ENCODE measurements at regions not wholly inside any gene's neighbourhood (a gene's known extent, or its start where the extent isn't known, plus 50 kb on each side); places are given as distances from the start of the nearest gene placed in this dataset.
"Not testable (repeated sequence)": the region's sequence is repeated elsewhere in the genome, so short reads cannot be mapped to it uniquely, and the experiment has no call there.

DNA sequence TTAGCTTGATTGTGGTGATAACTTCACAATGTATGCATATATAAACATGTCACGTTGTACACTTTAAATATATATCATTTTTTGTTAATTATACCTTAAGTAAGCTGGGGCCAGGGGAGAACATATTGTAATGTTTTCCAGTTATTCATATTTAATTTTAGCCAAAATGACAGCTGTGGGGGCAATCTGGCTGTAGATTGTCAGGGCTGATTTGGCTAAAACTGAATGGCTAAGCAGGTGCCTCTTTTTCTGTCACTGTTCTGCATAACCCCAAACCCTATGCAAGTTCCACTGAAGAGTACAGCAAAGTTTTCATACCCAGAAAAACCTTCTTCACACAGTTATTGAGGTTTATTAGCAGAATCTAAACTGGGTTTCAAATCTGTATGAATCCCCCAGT is 318.2 kb downstream of the PTPRC start:
- Mint-ChIP-seq H3K4me1 (peaks cover 16 to 18% (median 17%) of the 10 kb centered on the region in 3 donors), H3K36me3 (no peaks in the 10 kb centered on the region), H3K27ac (no peak overlapping the region), H3K27me3 (no peaks in the 10 kb centered on the region), H3K9me3 (peaks cover 0 to 7% (median 3%) of the 10 kb centered on the region in 3 donors), H3K4me3 (no peak overlapping the region)
- Histone ChIP-seq H3K4me1 (ENCODE audit: control insufficient read depth in 1 of 2, extremely low read depth in 1 of 2, insufficient read depth in 2 of 2, low read length in 2 of 2) (peaks cover 0 to 16% of the 10 kb centered on the region in 2 experiments), H3K36me3 (ENCODE audit: control insufficient read depth in 2 of 2, extremely low read depth in 1 of 2, insufficient read depth in 1 of 2, low read length in 1 of 2) (no peaks in the 10 kb centered on the region), H3K4me3 (ENCODE audit: control insufficient read depth in 1 of 2, extremely low read depth in 1 of 2, low read length in 1 of 2) (no peak overlapping the region), H3K9me3 (no peaks in the 10 kb centered on the region), H3K27ac (ENCODE audit: low read length) (no peak overlapping the region), H3K27me3 (replicated peaks in 1 of 2; ENCODE audit: control insufficient read depth in 2 of 2, extremely low read depth in 1 of 2, insufficient read depth in 2 of 2, low read length in 1 of 2) (no peaks in the 10 kb centered on the region)
- POLR2A ChIA-PET, result no interaction called here
- ATAC-seq (replicated peaks in 1 of 4) (no peak), DNase-seq (no peak)
- CTCF ChIA-PET, result interaction anchor here (0.6 kb wide), 2 partner anchors 160 to 259 kb away, joined by 3 read pairs; no protein-coding TSS in a partner anchor
- WGBS (ENCODE audit: insufficient coverage), result no CpG with 5 or more reads among the region's 1 CpG

DNA sequence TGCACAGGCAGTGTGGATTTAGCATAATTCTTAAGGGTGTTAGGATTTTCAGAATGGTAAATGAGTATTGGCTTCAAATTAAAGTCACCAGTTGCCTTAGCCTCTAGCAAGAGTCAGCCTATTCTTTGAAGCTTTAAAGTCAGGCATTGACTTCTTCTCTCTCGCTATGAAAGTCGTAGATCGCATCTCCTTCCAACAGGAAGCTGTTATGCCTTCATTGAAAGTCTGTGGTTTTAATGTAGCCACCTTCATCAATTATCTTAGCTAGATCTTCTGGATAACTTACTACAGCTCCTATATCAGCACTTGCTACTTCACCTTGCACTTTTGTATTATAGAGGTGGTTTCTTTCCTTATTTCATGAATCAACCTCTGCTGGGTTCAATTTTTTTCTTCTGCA is 320.2 kb downstream of the PTPRC start:
- Histone ChIP-seq H3K36me3 (ENCODE audit: control insufficient read depth in 2 of 2, extremely low read depth in 1 of 2, insufficient read depth in 1 of 2, low read length in 1 of 2) (no peaks in the 10 kb centered on the region), H3K27ac (ENCODE audit: low read length) (no peak overlapping the region), H3K4me1 (ENCODE audit: control insufficient read depth in 1 of 2, extremely low read depth in 1 of 2, insufficient read depth in 2 of 2, low read length in 2 of 2) (peaks cover 0 to 22% of the 10 kb centered on the region in 2 experiments), H3K27me3 (replicated peaks in 1 of 2; ENCODE audit: control insufficient read depth in 2 of 2, extremely low read depth in 1 of 2, insufficient read depth in 2 of 2, low read length in 1 of 2) (no peaks in the 10 kb centered on the region), H3K4me3 (ENCODE audit: control insufficient read depth in 1 of 2, extremely low read depth in 1 of 2, low read length in 1 of 2) (no peak overlapping the region), H3K9me3 (no peaks in the 10 kb centered on the region)
- 19% methylated on average over 3 of the region's 3 CpGs for WGBS (ENCODE audit: insufficient coverage)
- Mint-ChIP-seq H3K27me3 (no peaks in the 10 kb centered on the region), H3K27ac (peak overlapping the region; percentile 22 to 29), H3K4me3 (peak overlapping the region in 1 of 3 donors; percentile 22), H3K4me1 (peaks cover 27 to 33% (median 28%) of the 10 kb centered on the region in 3 donors), H3K9me3 (peaks cover 0 to 7% (median 3%) of the 10 kb centered on the region in 3 donors), H3K36me3 (no peaks in the 10 kb centered on the region)
- ATAC-seq (replicated peaks in 1 of 4) (peak; percentile 43 to 87 (median 74)), DNase-seq (peak in 1 of 35 experiments; percentile 25)
- ChIA-PET POLR2A (interaction anchor here (0.6 to 0.7 kb wide), 3 partner anchors 22 to 185 kb away, joined by 3 to 6 read pairs (median 3); no protein-coding TSS in a partner anchor), CTCF (no interaction called here)

DNA sequence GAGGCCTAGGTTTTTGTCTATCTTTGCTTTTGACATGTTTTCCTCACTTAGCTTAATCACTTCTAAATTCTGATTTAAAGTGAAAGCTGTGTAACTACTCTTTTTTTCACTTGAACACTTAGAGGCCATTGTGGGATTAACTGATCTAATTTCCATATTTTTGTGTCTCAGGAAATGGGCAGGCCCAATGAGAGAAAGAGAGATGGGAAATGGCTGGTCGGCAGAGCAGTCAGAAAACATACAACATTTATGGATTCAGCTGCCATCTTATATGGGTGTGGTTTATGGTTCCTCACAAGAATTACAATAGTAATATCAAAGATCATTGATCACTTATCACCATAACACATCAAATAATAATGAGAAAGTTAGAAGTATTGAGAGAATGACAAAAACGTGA is 320.8 kb downstream of the PTPRC start:
- Histone ChIP-seq H3K9me3 (no peaks in the 10 kb centered on the region), H3K4me1 (ENCODE audit: control insufficient read depth in 1 of 2, extremely low read depth in 1 of 2, insufficient read depth in 2 of 2, low read length in 2 of 2) (peaks cover 0 to 28% of the 10 kb centered on the region in 2 experiments), H3K27ac (ENCODE audit: low read length) (no peak overlapping the region), H3K4me3 (ENCODE audit: control insufficient read depth in 1 of 2, extremely low read depth in 1 of 2, low read length in 1 of 2) (no peak overlapping the region), H3K27me3 (replicated peaks in 1 of 2; ENCODE audit: control insufficient read depth in 2 of 2, extremely low read depth in 1 of 2, insufficient read depth in 2 of 2, low read length in 1 of 2) (no peaks in the 10 kb centered on the region), H3K36me3 (ENCODE audit: control insufficient read depth in 2 of 2, extremely low read depth in 1 of 2, insufficient read depth in 1 of 2, low read length in 1 of 2) (no peaks in the 10 kb centered on the region)
- ChIA-PET CTCF (no interaction called here), POLR2A (no interaction called here)
- H3K27me3 Mint-ChIP-seq, result no peaks in the 10 kb centered on the region
- ATAC-seq (replicated peaks in 1 of 4) (no peak), DNase-seq (no peak)
- peak overlapping the region; percentile 22 to 29 for H3K27ac Mint-ChIP-seq
- H3K9me3 Mint-ChIP-seq, result peaks cover 0 to 7% (median 5%) of the 10 kb centered on the region in 3 donors
- whole genome bisulfite sequencing (ENCODE audit: insufficient coverage), result no CpG with 5 or more reads among the region's 2 CpGs
- H3K4me1 Mint-ChIP-seq, result peaks cover 33 to 40% (median 34%) of the 10 kb centered on the region in 3 donors
- H3K4me3 Mint-ChIP-seq, result peak overlapping the region in 1 of 3 donors; percentile 22
- H3K36me3 Mint-ChIP-seq, result peaks cover 2% of the 10 kb centered on the region

DNA sequence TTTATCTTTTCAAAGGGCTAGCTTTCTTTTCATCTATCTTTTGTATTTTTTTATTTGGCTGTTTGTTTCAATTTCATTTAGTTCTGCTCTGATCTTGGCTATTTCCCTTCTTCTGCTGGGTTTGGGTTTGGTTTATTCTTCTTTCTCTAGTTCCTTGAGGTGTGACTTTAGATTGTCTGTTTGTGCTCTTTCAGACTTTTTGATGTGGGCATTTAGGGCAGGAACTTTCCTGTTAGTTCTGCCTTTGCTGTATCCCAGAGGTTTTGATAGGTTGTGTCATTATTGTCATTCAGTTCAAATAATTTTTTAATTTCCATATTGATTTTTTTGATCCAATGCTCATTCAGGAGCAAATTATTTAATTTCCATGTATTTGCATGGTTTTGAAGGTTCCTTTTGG is 325.0 kb downstream of the PTPRC start:
- H3K36me3 Mint-ChIP-seq; CTCF ChIA-PET; H3K27ac ChIP-seq (ENCODE audit: low read length): not testable (repeated sequence)

DNA sequence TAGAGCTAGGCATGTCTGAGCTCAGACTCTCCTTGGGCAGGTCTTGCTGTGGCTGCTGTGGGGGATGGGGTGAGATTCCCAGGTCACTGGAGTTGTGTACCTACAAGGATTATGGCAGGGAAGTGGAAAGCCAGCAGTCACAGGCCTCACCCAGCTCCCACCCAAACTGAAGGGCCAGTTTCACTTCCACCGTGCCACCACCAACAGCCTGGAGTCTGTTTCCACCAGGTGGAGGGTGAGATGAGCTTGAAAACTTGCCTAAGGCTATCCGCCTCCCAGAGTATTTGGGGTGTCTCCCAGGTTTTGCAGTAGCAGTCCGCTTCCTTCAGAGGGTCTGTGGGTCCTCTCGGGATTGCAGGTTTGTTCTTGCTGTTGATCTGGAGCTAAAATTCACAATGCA is 327.7 kb downstream of the PTPRC start:
- WGBS (ENCODE audit: insufficient coverage), result no CpG with 5 or more reads among the region's 4 CpGs
- POLR2A ChIA-PET, result interaction anchor here in 1 of 2 donors (0.6 kb wide), 1 partner anchor 215 kb away, joined by 4 read pairs; no protein-coding TSS in a partner anchor
- Histone ChIP-seq H3K27me3 (replicated peaks in 1 of 2; ENCODE audit: control insufficient read depth in 2 of 2, extremely low read depth in 1 of 2, insufficient read depth in 2 of 2, low read length in 1 of 2) (no peaks in the 10 kb centered on the region), H3K36me3 (ENCODE audit: control insufficient read depth in 2 of 2, extremely low read depth in 1 of 2, insufficient read depth in 1 of 2, low read length in 1 of 2) (no peaks in the 10 kb centered on the region), H3K9me3 (peaks cover 2% of the 10 kb centered on the region), H3K4me1 (ENCODE audit: control insufficient read depth in 1 of 2, extremely low read depth in 1 of 2, insufficient read depth in 2 of 2, low read length in 2 of 2) (peaks cover 5 to 17% of the 10 kb centered on the region in 2 experiments), H3K4me3 (ENCODE audit: control insufficient read depth in 1 of 2, extremely low read depth in 1 of 2, low read length in 1 of 2) (no peak overlapping the region), H3K27ac (ENCODE audit: low read length) (no peak overlapping the region)
- Mint-ChIP-seq H3K27me3 (no peaks in the 10 kb centered on the region), H3K36me3 (peaks cover 11% of the 10 kb centered on the region), H3K4me1 (peaks cover 26 to 39% (median 26%) of the 10 kb centered on the region in 3 donors), H3K4me3 (peak overlapping the region in 2 of 3 donors; percentile 43 to 63), H3K9me3 (peaks cover 0 to 15% (median 9%) of the 10 kb centered on the region in 3 donors), H3K27ac (peak overlapping the region in 1 of 2 donors; percentile 73)
- ATAC-seq (replicated peaks in 1 of 4), result no peak
- no peak for DNase-seq
- CTCF ChIA-PET, result no interaction called here

More for the DNA sequence above, 325.0 kb downstream of the PTPRC start:
- peaks cover 3 to 15% (median 9%) of the 10 kb centered on the region in 3 donors for H3K9me3 Mint-ChIP-seq
- peaks cover 37 to 49% (median 37%) of the 10 kb centered on the region in 3 donors for H3K4me1 Mint-ChIP-seq
- not testable (repeated sequence) for H3K4me3 ChIP-seq (ENCODE audit: control insufficient read depth in 1 of 2, extremely low read depth in 1 of 2, low read length in 1 of 2); DNase-seq; H3K9me3 ChIP-seq; ATAC-seq (replicated peaks in 1 of 4); H3K36me3 ChIP-seq (ENCODE audit: control insufficient read depth in 2 of 2, extremely low read depth in 1 of 2, insufficient read depth in 1 of 2, low read length in 1 of 2); H3K27me3 Mint-ChIP-seq; H3K27me3 ChIP-seq (replicated peaks in 1 of 2; ENCODE audit: control insufficient read depth in 2 of 2, extremely low read depth in 1 of 2, insufficient read depth in 2 of 2, low read length in 1 of 2)
- peak overlapping the region; percentile 61 to 71 for H3K27ac Mint-ChIP-seq
- H3K4me3 Mint-ChIP-seq, result peak overlapping the region in 1 of 3 donors; percentile 18
- H3K4me1 ChIP-seq (ENCODE audit: control insufficient read depth in 1 of 2, extremely low read depth in 1 of 2, insufficient read depth in 2 of 2, low read length in 2 of 2), result peaks cover 5 to 24% of the 10 kb centered on the region in 2 experiments
- POLR2A ChIA-PET, result interaction anchor here in 1 of 2 donors (1.0 kb wide), 1 partner anchor 16 kb away, joined by 4 read pairs; no protein-coding TSS in a partner anchor

DNA sequence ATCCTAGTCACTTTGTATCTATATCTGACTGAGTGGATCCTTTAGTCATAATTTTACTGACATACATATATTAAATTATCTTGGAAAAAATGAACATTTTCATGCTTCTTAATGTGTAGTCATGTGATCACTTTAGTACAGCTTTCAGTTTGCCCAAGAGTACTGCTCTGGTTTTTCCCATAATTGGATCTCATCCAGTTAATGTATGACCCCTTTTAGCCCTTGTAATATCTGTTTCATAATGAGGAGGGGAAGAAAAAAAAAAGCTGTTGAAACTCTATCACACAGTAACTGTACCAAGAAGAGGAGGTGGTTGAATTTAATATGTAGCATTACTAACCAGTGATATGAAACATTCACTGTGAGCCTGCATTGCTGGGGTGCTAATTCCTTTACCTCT is 328.7 kb downstream of the PTPRC start:
- H3K4me1 ChIP-seq (ENCODE audit: control insufficient read depth in 1 of 2, extremely low read depth in 1 of 2, insufficient read depth in 2 of 2, low read length in 2 of 2), result peaks cover 5 to 17% of the 10 kb centered on the region in 2 experiments
- Mint-ChIP-seq H3K27me3 (no peaks in the 10 kb centered on the region), H3K4me3 (peak overlapping the region in 1 of 3 donors; percentile 28), H3K9me3 (peaks cover 0 to 15% (median 9%) of the 10 kb centered on the region in 3 donors), H3K27ac (no peak overlapping the region), H3K36me3 (peaks cover 11% of the 10 kb centered on the region), H3K4me1 (peaks cover 26 to 38% (median 26%) of the 10 kb centered on the region in 3 donors)
- ChIA-PET CTCF (interaction anchor here in 1 of 2 donors (0.6 to 0.7 kb wide), 2 partner anchors 112 to 191 kb away, joined by 3 read pairs; no protein-coding TSS in a partner anchor), POLR2A (interaction anchor here (0.5 to 0.7 kb wide), 3 partner anchors 280 to 1832 kb away, joined by 3 to 10 read pairs (median 6); no protein-coding TSS in a partner anchor)
- no peak overlapping the region for H3K4me3 ChIP-seq (ENCODE audit: control insufficient read depth in 1 of 2, extremely low read depth in 1 of 2, low read length in 1 of 2)
- no peaks in the 10 kb centered on the region for H3K36me3 ChIP-seq (ENCODE audit: control insufficient read depth in 2 of 2, extremely low read depth in 1 of 2, insufficient read depth in 1 of 2, low read length in 1 of 2)
- H3K27me3 ChIP-seq (replicated peaks in 1 of 2; ENCODE audit: control insufficient read depth in 2 of 2, extremely low read depth in 1 of 2, insufficient read depth in 2 of 2, low read length in 1 of 2), result no peaks in the 10 kb centered on the region
- no peak for ATAC-seq (replicated peaks in 1 of 4)
- no peak overlapping the region for H3K27ac ChIP-seq (ENCODE audit: low read length)
- DNase-seq, result no peak
- peaks cover 2% of the 10 kb centered on the region for H3K9me3 ChIP-seq
